IPS DF 6.9 (cell line): ENCODE measurements at regions not wholly inside any gene's neighbourhood (a gene's known extent, or its start where the extent isn't known, plus 50 kb on each side); places are given as distances from the start of the nearest gene placed in this dataset.
"Not testable (repeated sequence)": the region's sequence is repeated elsewhere in the genome, so short reads cannot be mapped to it uniquely, and the experiment has no call there.

Source experiments
- DNase-seq: peaks from one replicate; pipeline ENCODE4 v3.0.0-alpha.2; 2013; ENCODE audit warnings: low read depth, low spot score
- H3K27ac ChIP-seq: one replicate; pipeline ENCODE4 v1.5.1; 2013; ENCODE audit warnings: low read length, control low read depth
- H3K27me3 ChIP-seq: 2 replicates; pipeline ENCODE4 v1.6.1; 2013; ENCODE audit warnings: mild to moderate bottlenecking, low read length; ENCODE audit not compliant: control insufficient read depth, insufficient read depth
- H3K36me3 ChIP-seq: 2 replicates; pipeline ENCODE4 v1.6.1; 2013; ENCODE audit warnings: low read length; ENCODE audit not compliant: control insufficient read depth, insufficient read depth
- H3K4me1 ChIP-seq: 2 replicates; pipeline ENCODE4 v1.6.1; 2013; ENCODE audit warnings: low read length; ENCODE audit not compliant: control insufficient read depth, insufficient read depth
- H3K4me3 ChIP-seq: 2 replicates; pipeline ENCODE4 v1.5.1; 2013; ENCODE audit warnings: mild to moderate bottlenecking, low read length
- H3K9me3 ChIP-seq: 2 replicates; pipeline ENCODE4 v1.6.1; 2013; ENCODE audit warnings: low read length, inconsistent platforms; ENCODE audit not compliant: control insufficient read depth, insufficient read depth
- WGBS: extraction: QIAGEN DNeasy Blood & Tissue Kit; methylation state at CpG from one replicate; pipeline ENCODE4 v1.1.7; 2013; ENCODE audit warnings: mixed read lengths, missing lambda C conversion rate; ENCODE audit not compliant: insufficient read length, insufficient coverage; 5-methylcytosine and 5-hydroxymethylcytosine counted together

- no peaks in the 10 kb centered on the region for H3K4me1 ChIP-seq
- H3K36me3 ChIP-seq, result no peaks in the 10 kb centered on the region
- no CpG with 5 or more reads among the region's 1 CpG for WGBS
- no peak overlapping the region for H3K4me3 ChIP-seq
- no peak overlapping the region for H3K27ac ChIP-seq
- no peak for DNase-seq
- no peaks in the 10 kb centered on the region for H3K27me3 ChIP-seq
- no peaks in the 10 kb centered on the region for H3K9me3 ChIP-seq
Measured at GRCh38 chr2:122697415-122697814, 942.0 kb downstream of the TSN start.

GRCh38 chr2:122703676-122704075 is 948.2 kb downstream of the TSN start:
- Histone ChIP-seq H3K9me3 (no peaks in the 10 kb centered on the region), H3K4me1 (no peaks in the 10 kb centered on the region), H3K36me3 (no peaks in the 10 kb centered on the region), H3K4me3 (no peak overlapping the region), H3K27me3 (no peaks in the 10 kb centered on the region), H3K27ac (no peak overlapping the region)
- no peak for DNase-seq
- no CpG with 5 or more reads among the region's 1 CpG for WGBS

DNA sequence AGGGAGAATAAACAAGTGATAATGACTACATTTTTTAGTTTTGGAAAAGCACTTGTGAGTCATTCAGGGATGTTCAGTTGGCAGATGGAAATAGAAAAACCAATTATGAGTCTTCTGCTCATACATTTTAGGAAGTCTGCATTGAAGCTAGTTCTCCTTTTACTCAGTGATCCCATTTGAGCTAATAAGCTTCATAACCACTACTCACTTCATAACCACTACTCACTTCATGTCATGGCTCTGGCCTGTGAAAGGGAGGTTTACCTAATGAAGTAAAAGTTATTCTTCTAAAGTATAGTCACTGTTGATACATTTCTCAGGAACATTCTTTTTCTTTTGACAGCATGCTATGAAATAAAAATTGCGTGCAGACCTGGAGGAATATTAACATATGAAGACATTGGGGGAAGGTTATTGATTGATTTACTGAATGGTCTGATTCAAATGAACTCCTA is 948.7 kb downstream of the TSN start:
- WGBS, result no CpG with 5 or more reads among the region's 1 CpG
- no peaks in the 10 kb centered on the region for H3K36me3 ChIP-seq
- H3K4me1 ChIP-seq, result no peaks in the 10 kb centered on the region
- no peak overlapping the region for H3K27ac ChIP-seq
- no peaks in the 10 kb centered on the region for H3K9me3 ChIP-seq
- H3K27me3 ChIP-seq, result no peaks in the 10 kb centered on the region
- DNase-seq, result no peak
- no peak overlapping the region for H3K4me3 ChIP-seq

GRCh38 chr2:122705746-122706145 is 950.3 kb downstream of the TSN start:
- Histone ChIP-seq H3K4me1 (no peaks in the 10 kb centered on the region), H3K9me3 (no peaks in the 10 kb centered on the region), H3K4me3 (no peak overlapping the region), H3K27me3 (no peaks in the 10 kb centered on the region), H3K27ac (no peak overlapping the region), H3K36me3 (no peaks in the 10 kb centered on the region)
- DNase-seq, result no peak
- no CpG with 5 or more reads among the region's 1 CpG for WGBS

GRCh38 chr2:122706757-122707223 is 951.3 kb downstream of the TSN start:
- Histone ChIP-seq H3K36me3 (no peaks in the 10 kb centered on the region), H3K9me3 (no peaks in the 10 kb centered on the region), H3K27me3 (no peaks in the 10 kb centered on the region), H3K4me3 (no peak overlapping the region), H3K4me1 (no peaks in the 10 kb centered on the region), H3K27ac (no peak overlapping the region)
- no CpG with 5 or more reads among the region's 3 CpGs for WGBS
- no peak for DNase-seq

- no CpG with 5 or more reads among the region's 1 CpG for WGBS
- no peak overlapping the region for H3K4me3 ChIP-seq
- H3K27me3 ChIP-seq, result no peaks in the 10 kb centered on the region
- H3K36me3 ChIP-seq, result no peaks in the 10 kb centered on the region
- H3K9me3 ChIP-seq, result no peaks in the 10 kb centered on the region
- H3K4me1 ChIP-seq, result no peaks in the 10 kb centered on the region
- no peak for DNase-seq
- no peak overlapping the region for H3K27ac ChIP-seq
Measured at GRCh38 chr2:122707224-122707824, 951.9 kb downstream of the TSN start.

GRCh38 chr2:122710049-122710448 is 954.6 kb downstream of the TSN start:
- H3K27ac ChIP-seq, result no peak overlapping the region
- no peaks in the 10 kb centered on the region for H3K9me3 ChIP-seq
- H3K27me3 ChIP-seq, result no peaks in the 10 kb centered on the region
- 100% methylated on average over 1 of the region's 6 CpGs for WGBS
- no peak for DNase-seq
- H3K36me3 ChIP-seq, result no peaks in the 10 kb centered on the region
- H3K4me3 ChIP-seq, result no peak overlapping the region
- no peaks in the 10 kb centered on the region for H3K4me1 ChIP-seq

GRCh38 chr2:122713800-122714199 is 958.3 kb downstream of the TSN start:
- no peaks in the 10 kb centered on the region for H3K9me3 ChIP-seq
- no peaks in the 10 kb centered on the region for H3K4me1 ChIP-seq
- no CpG with 5 or more reads among the region's 2 CpGs for WGBS
- no peak overlapping the region for H3K4me3 ChIP-seq
- H3K27ac ChIP-seq, result no peak overlapping the region
- DNase-seq, result no peak
- H3K27me3 ChIP-seq, result no peaks in the 10 kb centered on the region
- H3K36me3 ChIP-seq, result no peaks in the 10 kb centered on the region

DNA sequence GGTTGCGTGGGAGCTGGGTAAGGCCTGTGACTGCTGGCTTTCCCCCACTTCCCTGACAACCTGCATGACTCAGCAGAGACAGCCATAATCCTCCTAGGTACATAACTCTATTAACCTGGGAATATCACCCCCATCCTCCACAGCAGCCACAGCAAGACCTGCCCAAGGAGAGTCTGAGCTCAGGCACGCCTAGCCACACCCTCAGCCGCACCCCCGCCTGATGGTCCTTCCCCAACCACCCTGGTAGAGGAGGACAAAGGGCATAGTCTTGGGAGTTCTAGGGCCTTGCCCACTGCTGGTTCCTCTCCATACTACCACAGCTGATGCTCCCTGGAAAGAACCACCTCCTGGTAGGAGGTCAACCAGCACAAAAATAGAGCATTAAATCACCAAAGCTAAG is 965.4 kb downstream of the TSN start:
- DNase-seq, H3K4me3 ChIP-seq, H3K4me1 ChIP-seq, H3K9me3 ChIP-seq, H3K36me3 ChIP-seq, H3K27ac ChIP-seq, H3K27me3 ChIP-seq: not testable (repeated sequence)
- WGBS, result no CpG with 5 or more reads among the region's 4 CpGs

DNA sequence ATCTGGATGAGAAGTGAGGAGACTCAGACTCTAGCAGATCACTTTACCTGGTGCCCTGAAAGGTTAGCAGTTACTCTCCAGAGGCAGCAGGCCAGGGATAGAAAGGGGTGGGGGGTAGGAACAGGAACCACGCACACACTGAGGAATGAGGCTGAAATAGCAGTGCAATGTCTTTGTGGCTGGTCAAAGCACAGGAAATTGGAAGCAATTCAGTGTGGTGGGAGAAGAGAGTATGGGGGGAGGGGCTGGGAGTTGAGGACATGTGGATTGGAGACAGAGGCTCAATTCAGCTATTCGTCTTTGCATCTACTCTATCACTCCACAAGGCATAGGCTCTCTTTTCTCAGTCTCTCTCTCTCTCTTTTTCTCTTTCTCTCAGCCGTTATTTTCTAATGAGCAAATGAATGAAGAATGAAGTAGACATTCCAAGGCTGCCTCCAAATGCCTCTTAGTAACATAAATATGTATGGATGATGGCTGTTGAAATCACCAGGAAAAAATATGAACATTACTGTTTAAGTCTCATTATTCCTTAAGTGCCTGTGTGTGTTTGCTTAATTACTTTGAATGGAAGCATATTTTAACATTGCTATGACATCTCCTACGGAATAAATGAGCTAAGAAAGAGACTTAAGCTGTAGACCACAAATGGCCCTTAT is 979.4 kb downstream of the TSN start:
- no peak overlapping the region for H3K4me3 ChIP-seq
- H3K9me3 ChIP-seq, result no peaks in the 10 kb centered on the region
- no peaks in the 10 kb centered on the region for H3K36me3 ChIP-seq
- no peaks in the 10 kb centered on the region for H3K27me3 ChIP-seq
- H3K27ac ChIP-seq, result no peak overlapping the region
- peaks cover 1% of the 10 kb centered on the region; the same call in 1 of the 2 replicates for H3K4me1 ChIP-seq
- no CpG with 5 or more reads among the region's 4 CpGs for WGBS
- DNase-seq, result peak; percentile 73

- Histone ChIP-seq H3K9me3 (no peaks in the 10 kb centered on the region), H3K27ac (no peak overlapping the region), H3K4me3 (no peak overlapping the region), H3K36me3 (no peaks in the 10 kb centered on the region), H3K4me1 (peaks cover 1% of the 10 kb centered on the region; the same call in 1 of the 2 replicates), H3K27me3 (no peaks in the 10 kb centered on the region)
- no peak for DNase-seq
- no CpG with 5 or more reads among the region's 3 CpGs for WGBS
Measured at GRCh38 chr2:122736279-122736678, 980.8 kb downstream of the TSN start.
